ENCODE measurements at regions not wholly inside any gene's neighbourhood (a gene's known extent, or its start where the extent isn't known, plus 50 kb on each side); places are given as distances from the start of the nearest gene placed in this dataset.
A peak's percentile ranks its signal among the peaks of the same experiment; 100 is the strongest.

GRCh38 chr4:156606554-156607477 lies 364.8 kb downstream of the PDGFC start:
- DNase-seq (ENCODE audit: low read depth): peak; percentile 7
- TF ChIP-seq CTCF (IDR thresholded peaks at IDR 0.05; ENCODE audit: insufficient read depth, low read depth, low read length, missing control alignments): no peak
- H3K4me3 ChIP-seq (ENCODE audit: low read length): no peak overlapping the region

GRCh38 chr4:156598138-156598681 lies 373.4 kb downstream of the PDGFC start:
- H3K4me3 ChIP-seq (ENCODE audit: low read length): no peak overlapping the region
- DNase-seq (ENCODE audit: low read depth): no peak
- no peak for TF ChIP-seq CTCF (IDR thresholded peaks at IDR 0.05; ENCODE audit: insufficient read depth, low read depth, low read length, missing control alignments)

GRCh38 chr4:156596706-156597329 lies 374.8 kb downstream of the PDGFC start:
- H3K4me3 ChIP-seq (ENCODE audit: low read length): no peak overlapping the region
- no peak for TF ChIP-seq CTCF (IDR thresholded peaks at IDR 0.05; ENCODE audit: insufficient read depth, low read depth, low read length, missing control alignments)
- DNase-seq (ENCODE audit: low read depth): no peak

GRCh38 chr4:156596026-156596425 lies 375.6 kb downstream of the PDGFC start:
- TF ChIP-seq CTCF (IDR thresholded peaks at IDR 0.05; ENCODE audit: insufficient read depth, low read depth, low read length, missing control alignments): no peak
- H3K4me3 ChIP-seq (ENCODE audit: low read length): no peak overlapping the region
- DNase-seq (ENCODE audit: low read depth): no peak

GRCh38 chr4:156595041-156595440 lies 376.6 kb downstream of the PDGFC start:
- DNase-seq (ENCODE audit: low read depth): peak; percentile 30
- no peak overlapping the region for H3K4me3 ChIP-seq (ENCODE audit: low read length)
- TF ChIP-seq CTCF (IDR thresholded peaks at IDR 0.05; ENCODE audit: insufficient read depth, low read depth, low read length, missing control alignments): no peak

GRCh38 chr4:156594624-156595023 lies 377.0 kb downstream of the PDGFC start:
- no peak for TF ChIP-seq CTCF (IDR thresholded peaks at IDR 0.05; ENCODE audit: insufficient read depth, low read depth, low read length, missing control alignments)
- no peak overlapping the region for H3K4me3 ChIP-seq (ENCODE audit: low read length)
- DNase-seq (ENCODE audit: low read depth): peak; percentile 39

Measured in epithelial cell of esophagus (primary cell).